Left renal pelvis (tissue), 4 donors: ENCODE measurements at regions not wholly inside any gene's neighbourhood (a gene's known extent, or its start where the extent isn't known, plus 50 kb on each side); places are given as distances from the start of the nearest gene placed in this dataset.
"Not testable (repeated sequence)": the region's sequence is repeated elsewhere in the genome, so short reads cannot be mapped to it uniquely, and the experiment has no call there.

Experiments used
- DNase-seq, 4 donors: peaks; one replicate each; pipeline ENCODE4 v3.0.0-alpha.2; 2013; ENCODE audit warnings: low read depth in 4 of 4, low spot score in 3 of 4

DNA sequence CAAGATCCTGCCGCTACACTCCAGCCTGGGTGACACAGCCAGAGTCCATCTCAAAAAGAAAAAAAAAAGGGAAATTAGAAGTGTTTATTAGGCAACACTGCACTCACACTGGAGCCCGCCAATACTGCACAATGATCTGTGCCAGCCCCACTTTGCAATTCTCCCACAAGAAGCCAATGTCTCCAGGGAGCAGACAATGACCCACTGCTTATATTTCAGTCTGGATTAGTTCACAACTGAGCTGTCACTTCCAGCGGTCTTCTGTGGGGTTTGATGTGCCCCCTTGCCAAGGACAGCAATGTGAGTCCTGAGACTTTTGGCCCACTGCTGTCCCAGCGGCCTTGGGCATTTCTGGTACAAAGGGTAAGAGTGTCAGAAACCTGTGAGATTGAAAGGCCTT, 85.6 kb upstream of the PPM1B start:
- DNase-seq: no peak

DNA sequence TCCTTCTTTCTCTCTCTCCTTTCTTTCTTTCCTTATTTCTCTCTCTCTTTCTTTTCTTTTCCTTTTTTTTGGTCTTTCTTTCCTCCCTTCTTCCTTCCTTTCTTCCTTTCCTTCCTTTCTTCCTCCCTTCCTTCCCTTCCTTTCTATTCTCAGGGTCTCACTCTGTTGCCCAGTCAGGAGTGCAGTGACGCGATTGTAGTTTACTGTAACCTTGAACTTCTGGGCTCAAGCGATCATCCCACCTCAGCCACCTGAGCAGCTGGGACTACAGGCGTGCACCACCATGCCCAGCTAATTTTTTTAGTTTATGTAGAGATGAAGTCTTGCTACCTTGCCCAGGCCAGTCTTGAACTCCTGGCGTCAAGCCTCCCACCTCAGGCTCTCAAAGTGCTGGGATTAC, 83.8 kb upstream of the PPM1B start:
- no peak for DNase-seq

- no peak for DNase-seq
These were observed 82.0 kb upstream of the PPM1B start for GRCh38 chr2:44086629-44087028.

- peak; percentile 66 to 72 (median 68) for DNase-seq
These were observed 81.5 kb upstream of the PPM1B start for GRCh38 chr2:44087036-44087713.

DNA sequence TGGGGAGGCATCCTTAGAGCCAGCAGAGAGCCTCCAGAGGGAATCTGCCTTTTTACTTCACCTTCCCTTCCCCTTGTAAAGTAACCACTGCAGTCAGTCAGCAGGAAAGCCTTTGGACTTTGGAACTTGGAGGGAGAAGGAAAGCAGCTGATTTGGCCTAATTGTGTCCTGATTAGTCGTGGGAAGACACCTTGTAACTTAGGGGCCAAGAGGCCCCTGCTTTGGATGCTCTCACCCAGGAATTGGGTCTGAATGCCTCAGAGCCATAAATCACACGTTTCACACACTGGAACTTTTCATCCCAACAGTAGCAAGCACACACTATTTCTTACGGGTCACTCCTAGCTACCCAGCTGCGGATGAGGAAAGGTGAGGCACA, 81.0 kb upstream of the PPM1B start:
- DNase-seq: peak in 2 of 4 donors; percentile 32 to 50

- DNase-seq: not testable (repeated sequence)
These were observed 76.2 kb upstream of the PPM1B start for GRCh38 chr2:44092519-44092918.

DNA sequence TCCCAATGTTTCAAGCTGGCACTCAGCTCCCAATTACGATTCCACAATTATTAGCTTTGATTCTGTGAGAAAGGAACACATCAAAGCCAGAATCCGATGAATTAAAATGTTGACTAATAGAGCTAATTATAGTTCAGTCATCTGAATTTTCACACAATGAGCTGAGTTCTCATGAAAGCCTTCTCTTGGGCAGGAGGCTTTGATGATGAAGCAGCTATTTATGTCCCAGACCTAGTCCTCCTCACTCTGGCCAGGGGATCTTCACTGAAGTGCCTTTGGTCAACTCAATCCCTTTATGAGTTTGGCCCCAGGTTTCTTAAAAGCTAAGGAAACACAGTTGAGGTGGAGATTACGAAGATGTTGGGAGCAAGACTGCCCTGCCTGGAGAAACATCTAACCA, 74.7 kb upstream of the PPM1B start:
- no peak for DNase-seq

DNA sequence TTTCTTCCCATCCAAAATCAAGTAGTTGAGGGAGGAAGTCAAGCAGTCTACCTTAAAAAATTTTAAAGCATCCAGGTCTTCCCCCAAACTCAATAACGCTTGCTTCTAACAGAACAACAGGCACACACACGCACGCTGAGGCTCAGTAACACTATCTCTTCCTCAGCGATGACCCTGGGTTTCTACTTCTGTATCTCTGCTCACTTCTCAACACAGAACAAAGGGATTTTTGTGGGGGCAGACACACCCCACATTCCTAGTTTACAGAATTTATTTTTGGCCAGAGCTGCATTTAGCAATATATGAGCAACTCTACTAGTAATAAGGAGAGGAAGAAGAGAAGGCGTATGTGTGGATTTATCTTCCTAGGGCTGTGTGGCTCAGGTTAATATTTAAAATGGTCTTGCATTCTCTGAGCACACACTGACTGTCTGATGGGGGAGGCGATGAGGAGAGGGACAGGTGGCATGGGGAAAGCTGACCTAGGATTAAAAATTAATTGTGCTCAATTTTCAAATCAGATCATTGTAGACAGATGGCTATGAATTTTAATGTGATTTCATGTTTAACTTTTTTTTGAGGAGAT, 71.3 kb upstream of the PPM1B start:
- DNase-seq: no peak

DNA sequence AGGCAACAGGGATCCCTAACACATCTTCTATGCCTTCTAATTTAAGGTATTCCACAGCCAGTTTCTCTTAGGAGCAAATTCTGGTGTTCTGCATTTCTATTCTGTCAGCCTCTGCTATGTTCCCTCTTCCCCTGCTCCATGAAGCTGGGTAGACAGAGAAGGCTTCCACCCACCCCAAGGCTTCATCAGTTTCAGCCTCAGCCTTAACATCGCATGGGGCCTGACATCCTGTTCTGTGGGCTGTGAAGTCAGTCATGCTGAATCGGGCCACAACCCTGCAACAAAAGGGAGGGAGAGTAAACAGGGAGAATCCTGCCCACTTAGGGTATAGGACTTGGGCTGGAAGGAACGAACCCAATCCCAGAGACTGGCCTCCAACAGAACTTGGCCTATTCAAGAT, 70.6 kb upstream of the PPM1B start:
- no peak for DNase-seq

DNA sequence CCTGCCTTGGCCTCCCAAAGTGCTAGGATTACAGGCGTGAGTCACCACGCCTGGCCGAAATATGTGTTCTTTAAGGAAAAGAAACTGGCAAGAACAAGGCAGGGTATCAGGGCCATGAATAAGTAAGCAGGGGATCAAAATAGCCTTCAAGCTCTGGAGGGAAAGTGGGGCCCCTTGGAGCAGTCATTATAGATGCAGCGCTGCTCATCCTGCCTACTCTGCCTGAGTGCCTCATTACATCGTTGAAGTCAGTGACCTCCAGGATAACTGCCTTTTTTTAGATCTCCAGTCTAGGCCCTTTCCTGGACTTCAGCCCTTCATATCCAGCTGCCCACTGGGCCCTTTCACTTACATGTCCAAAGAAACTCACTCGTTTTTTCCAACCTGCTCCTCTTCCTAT, 69.8 kb upstream of the PPM1B start:
- no peak for DNase-seq

- no peak for DNase-seq
These were observed 68.3 kb upstream of the PPM1B start for GRCh38 chr2:44100351-44100750.

DNA sequence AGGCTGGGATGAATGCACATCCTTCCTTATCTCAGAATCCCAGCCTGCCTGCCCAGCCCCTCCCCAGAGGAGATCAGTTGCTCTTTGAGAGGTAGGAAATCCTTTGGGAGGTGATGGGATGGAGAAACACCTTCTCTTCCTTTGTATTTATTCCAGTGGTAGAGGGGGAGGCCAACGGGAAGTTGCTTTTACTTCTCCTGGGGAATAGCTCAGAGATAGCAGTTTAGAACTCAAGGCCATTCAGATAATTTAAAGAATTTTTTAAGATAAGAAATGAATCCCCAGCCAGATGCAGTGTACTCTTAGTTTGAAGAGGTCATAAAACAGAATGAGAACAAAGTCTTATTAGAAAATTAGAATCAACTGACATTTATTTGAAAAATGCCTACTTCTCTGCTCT, 67.4 kb upstream of the PPM1B start:
- DNase-seq: no peak

GRCh38 chr2:44102790-44103562, 65.7 kb upstream of the PPM1B start:
- DNase-seq: no peak

DNA sequence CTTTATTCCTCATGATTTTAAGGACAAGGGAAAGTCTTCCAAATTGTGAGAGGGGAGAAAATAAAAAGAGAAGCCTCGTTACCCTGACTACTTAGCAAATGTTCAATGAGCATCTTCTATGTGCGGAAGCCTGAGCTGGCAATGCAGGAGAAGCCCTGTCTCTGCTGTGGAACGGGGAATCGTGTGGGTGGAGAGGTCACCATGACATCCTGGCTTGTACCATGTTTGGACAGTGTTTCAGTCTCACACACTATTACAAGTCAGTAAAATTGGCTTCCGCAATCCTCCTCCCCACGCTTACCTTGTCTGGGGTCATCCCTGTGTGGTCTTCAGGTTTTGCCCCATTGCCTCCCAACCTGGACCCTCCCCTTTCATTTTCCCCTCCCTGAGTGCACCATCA, 65.0 kb upstream of the PPM1B start:
- no peak for DNase-seq

DNA sequence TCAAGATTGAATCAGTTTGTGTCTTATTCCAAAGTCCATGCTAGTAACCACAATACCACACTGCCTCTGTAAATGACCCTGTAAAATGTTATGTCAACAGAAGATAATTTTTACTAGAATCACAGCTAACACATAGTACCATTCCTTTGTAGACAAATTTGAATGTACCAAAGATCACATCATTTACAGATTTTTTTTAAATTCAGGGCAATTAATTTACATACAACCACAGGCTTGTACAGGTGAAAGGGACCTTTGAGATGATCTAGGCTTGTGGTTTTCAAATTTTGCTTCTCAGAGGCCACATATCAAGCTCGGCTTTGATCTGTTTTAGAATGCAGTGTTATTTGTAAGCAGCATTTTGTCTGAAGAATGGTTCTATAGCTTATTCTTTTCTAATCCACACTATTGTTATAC, 63.8 kb upstream of the PPM1B start:
- no peak for DNase-seq

DNA sequence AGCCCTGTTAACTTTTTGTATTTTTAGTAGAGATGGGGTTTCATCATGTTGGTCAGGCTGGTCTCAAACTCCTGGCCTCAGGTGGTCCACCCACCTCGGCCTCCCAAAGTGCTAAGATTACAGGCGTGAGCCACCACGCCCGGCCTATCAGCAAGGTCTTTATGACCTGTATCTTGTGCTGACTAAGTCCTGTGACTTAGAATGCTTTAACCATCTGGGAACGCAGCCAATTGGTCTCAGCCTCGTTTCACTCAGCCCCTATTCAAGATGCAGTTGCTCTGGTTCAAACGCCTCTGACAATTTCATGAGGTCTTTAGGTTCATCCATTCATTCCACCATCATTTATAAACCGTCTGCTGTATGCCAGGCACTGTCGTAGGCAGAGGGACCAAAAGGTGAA, 62.2 kb upstream of the PPM1B start:
- DNase-seq: not testable (repeated sequence)

DNA sequence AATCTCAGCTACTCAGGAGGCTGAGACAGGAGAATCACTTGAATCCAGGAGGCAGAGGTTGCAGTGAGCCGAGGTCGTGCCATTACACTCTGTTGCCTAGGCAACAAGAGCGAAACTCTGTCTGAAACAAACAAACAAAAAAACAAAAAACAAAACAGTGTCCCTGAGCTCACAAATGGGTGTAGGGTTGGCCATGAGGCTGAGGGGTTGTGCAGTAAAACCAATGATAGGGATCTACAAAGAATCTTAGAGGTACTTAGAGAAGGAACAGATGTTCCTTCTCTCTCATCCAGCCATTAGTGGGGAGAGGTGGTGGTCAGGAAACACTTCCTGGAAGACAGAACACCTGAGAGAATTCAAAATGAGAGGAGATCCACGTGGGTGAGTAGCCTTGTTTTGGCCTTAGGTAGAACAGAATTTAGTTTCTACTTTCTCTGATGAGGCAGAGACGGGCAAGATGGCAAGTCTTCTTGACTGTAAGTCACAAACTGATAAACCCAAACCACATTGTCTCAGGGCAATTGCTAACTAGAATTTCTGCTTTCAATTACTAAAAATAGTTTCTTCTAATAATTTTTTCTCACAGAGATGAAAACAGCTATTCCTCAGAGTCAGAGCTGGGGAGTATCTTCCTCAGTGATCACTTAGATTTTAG, 61.5 kb upstream of the PPM1B start:
- no peak for DNase-seq

DNA sequence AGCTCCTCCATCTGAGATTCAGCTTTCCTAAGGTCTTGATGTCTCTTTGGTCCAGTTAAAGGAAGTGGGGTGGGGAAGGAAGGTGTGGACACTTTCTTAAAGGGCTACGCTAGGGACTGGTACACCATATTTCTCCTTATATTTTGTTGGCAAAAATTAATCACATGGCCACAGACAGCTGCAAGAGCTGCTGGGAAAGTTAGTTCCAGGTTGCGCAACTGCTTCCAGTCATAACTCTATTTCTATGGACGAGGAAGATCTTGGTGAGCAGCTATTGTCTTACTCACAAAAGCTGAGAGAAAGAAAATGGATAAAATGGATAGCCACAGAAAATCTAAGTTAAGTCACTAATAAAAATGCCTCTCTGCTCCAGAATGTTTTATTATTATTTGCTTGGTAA, 60.7 kb upstream of the PPM1B start:
- no peak for DNase-seq

- DNase-seq: no peak
These were observed 59.5 kb upstream of the PPM1B start for GRCh38 chr2:44109166-44109565.

GRCh38 chr2:44110444-44110843, 58.2 kb upstream of the PPM1B start:
- DNase-seq: no peak

DNA sequence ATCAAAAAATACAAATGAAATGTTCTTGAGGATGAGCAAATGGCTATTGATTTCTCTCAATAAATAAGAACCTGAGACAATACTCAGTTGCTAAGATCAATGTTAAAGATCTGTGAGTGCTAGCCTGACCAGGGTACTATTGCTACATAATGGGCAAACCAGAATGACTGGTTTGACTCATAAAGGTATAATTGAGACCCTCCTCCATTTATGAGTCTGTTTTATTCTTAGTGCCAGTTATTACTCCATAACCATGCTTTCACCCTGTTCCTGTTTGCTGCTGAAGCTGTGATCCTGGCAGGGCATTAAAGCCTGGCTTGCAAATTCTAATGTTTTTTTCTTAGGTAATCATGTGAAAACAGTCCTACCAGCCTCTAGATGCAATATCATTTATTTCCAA, 56.6 kb upstream of the PPM1B start:
- no peak for DNase-seq

DNA sequence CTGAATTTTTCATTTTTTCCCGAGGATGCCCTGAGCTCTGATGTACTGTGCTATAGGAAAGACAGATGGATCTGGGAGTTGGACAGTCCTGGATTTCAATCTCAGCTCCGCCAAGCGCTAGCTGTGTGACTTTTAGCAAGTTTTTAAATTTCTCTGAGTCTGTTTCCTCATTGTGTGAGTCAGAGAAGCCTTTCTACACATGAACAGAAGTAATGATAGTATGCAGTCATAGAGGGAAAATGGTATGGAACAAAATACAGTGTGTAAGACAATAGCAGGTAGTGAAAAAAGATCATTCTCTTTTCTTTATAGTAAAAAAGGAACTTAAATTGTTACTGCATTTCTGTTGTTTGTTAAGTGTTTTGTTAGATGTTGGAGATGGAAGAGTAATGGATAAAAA, 52.4 kb upstream of the PPM1B start:
- DNase-seq: no peak
